GM19455 (cell line): ENCODE measurements at regions not wholly inside any gene's neighbourhood (a gene's known extent, or its start where the extent isn't known, plus 50 kb on each side); places are given as distances from the start of the nearest gene placed in this dataset.

Source experiments
- ATAC-seq: cut with Tn5 transposase; IDR thresholded peaks from one replicate; pipeline ENCODE4 v1.9.1; 2021; ENCODE audit not compliant: unreplicated experiment

- ATAC-seq = no peak
These were observed 333.9 kb upstream of the TLE4 start for GRCh38 chr9:79237861-79238260.

GRCh38 chr9:79240774-79241173 lies 331.0 kb upstream of the TLE4 start:
- ATAC-seq = no peak

GRCh38 chr9:79242489-79242888 lies 329.3 kb upstream of the TLE4 start:
- no peak for ATAC-seq

- no peak for ATAC-seq
These were observed 325.6 kb upstream of the TLE4 start for GRCh38 chr9:79246170-79246569.

GRCh38 chr9:79247021-79247420 lies 324.7 kb upstream of the TLE4 start:
- ATAC-seq = no peak

GRCh38 chr9:79250806-79251205 lies 321.0 kb upstream of the TLE4 start:
- no peak for ATAC-seq

- ATAC-seq = no peak
These were observed 316.7 kb upstream of the TLE4 start for GRCh38 chr9:79254900-79255650.

- ATAC-seq = no peak
These were observed 316.0 kb upstream of the TLE4 start for GRCh38 chr9:79255651-79256260.

- ATAC-seq = no peak
These were observed 315.0 kb upstream of the TLE4 start for GRCh38 chr9:79256691-79257213.

GRCh38 chr9:79257228-79257781 lies 314.5 kb upstream of the TLE4 start:
- no peak for ATAC-seq

GRCh38 chr9:79257790-79258351 lies 313.9 kb upstream of the TLE4 start:
- ATAC-seq = no peak

- ATAC-seq = no peak
These were observed 311.9 kb upstream of the TLE4 start for GRCh38 chr9:79259858-79260257.

- ATAC-seq = no peak
These were observed 308.1 kb upstream of the TLE4 start for GRCh38 chr9:79263628-79264027.

GRCh38 chr9:79264041-79264440 lies 307.7 kb upstream of the TLE4 start:
- ATAC-seq = no peak

- ATAC-seq = no peak
These were observed 307.0 kb upstream of the TLE4 start for GRCh38 chr9:79264511-79265355.

GRCh38 chr9:79266986-79267385 lies 304.8 kb upstream of the TLE4 start:
- no peak for ATAC-seq

- no peak for ATAC-seq
These were observed 303.0 kb upstream of the TLE4 start for GRCh38 chr9:79268806-79269205.

GRCh38 chr9:79273311-79273710 lies 298.5 kb upstream of the TLE4 start:
- ATAC-seq = no peak

GRCh38 chr9:79279356-79279755 lies 292.4 kb upstream of the TLE4 start:
- no peak for ATAC-seq

GRCh38 chr9:79280691-79281090 lies 291.1 kb upstream of the TLE4 start:
- no peak for ATAC-seq

- no peak for ATAC-seq
These were observed 287.7 kb upstream of the TLE4 start for GRCh38 chr9:79284081-79284480.
